Epidermal melanocyte (primary cell): ENCODE measurements at regions not wholly inside any gene's neighbourhood (a gene's known extent, or its start where the extent isn't known, plus 50 kb on each side); places are given as distances from the start of the nearest gene placed in this dataset.
"Not testable (repeated sequence)": the region's sequence is repeated elsewhere in the genome, so short reads cannot be mapped to it uniquely, and the experiment has no call there.

Experiments used
- DNase-seq: peaks from one replicate; pipeline ENCODE4 v3.0.0; 2011; ENCODE audit warnings: low spot score; ENCODE audit not compliant: insufficient read length

- DNase-seq = no peak
Observed at GRCh38 chr5:154589511-154589910, 111.5 kb upstream of the HAND1 start.

GRCh38 chr5:154588833-154589425 lies 110.9 kb upstream of the HAND1 start:
- not testable (repeated sequence) for DNase-seq

GRCh38 chr5:154588091-154588774 lies 110.2 kb upstream of the HAND1 start:
- DNase-seq = no peak

- no peak for DNase-seq
Observed at GRCh38 chr5:154587123-154588026, 109.3 kb upstream of the HAND1 start.

- DNase-seq = no peak
Observed at GRCh38 chr5:154583671-154584177, 105.7 kb upstream of the HAND1 start.

GRCh38 chr5:154580422-154580821 lies 102.4 kb upstream of the HAND1 start:
- no peak for DNase-seq

GRCh38 chr5:154577416-154577815 lies 99.4 kb upstream of the HAND1 start:
- DNase-seq = no peak

- DNase-seq = no peak
Observed at GRCh38 chr5:154576429-154576806, 98.4 kb upstream of the HAND1 start.

GRCh38 chr5:154575546-154576428 lies 97.8 kb upstream of the HAND1 start:
- no peak for DNase-seq

GRCh38 chr5:154573011-154573410 lies 95.0 kb upstream of the HAND1 start:
- DNase-seq = no peak

GRCh38 chr5:154571325-154572035 lies 93.5 kb upstream of the HAND1 start:
- no peak for DNase-seq

GRCh38 chr5:154570572-154571324 lies 92.7 kb upstream of the HAND1 start:
- DNase-seq = no peak

- DNase-seq = no peak
Observed at GRCh38 chr5:154568589-154568988, 90.6 kb upstream of the HAND1 start.

- DNase-seq = no peak
Observed at GRCh38 chr5:154567155-154567554, 89.1 kb upstream of the HAND1 start.

- no peak for DNase-seq
Observed at GRCh38 chr5:154566146-154566680, 88.2 kb upstream of the HAND1 start.

- DNase-seq = no peak
Observed at GRCh38 chr5:154565123-154565522, 87.1 kb upstream of the HAND1 start.

GRCh38 chr5:154562244-154562880 lies 84.3 kb upstream of the HAND1 start:
- no peak for DNase-seq

GRCh38 chr5:154559398-154560276 lies 81.6 kb upstream of the HAND1 start:
- no peak for DNase-seq
